ENCODE measurements at regions not wholly inside any gene's neighbourhood (a gene's known extent, or its start where the extent isn't known, plus 50 kb on each side); places are given as distances from the start of the nearest gene placed in this dataset.

DNA sequence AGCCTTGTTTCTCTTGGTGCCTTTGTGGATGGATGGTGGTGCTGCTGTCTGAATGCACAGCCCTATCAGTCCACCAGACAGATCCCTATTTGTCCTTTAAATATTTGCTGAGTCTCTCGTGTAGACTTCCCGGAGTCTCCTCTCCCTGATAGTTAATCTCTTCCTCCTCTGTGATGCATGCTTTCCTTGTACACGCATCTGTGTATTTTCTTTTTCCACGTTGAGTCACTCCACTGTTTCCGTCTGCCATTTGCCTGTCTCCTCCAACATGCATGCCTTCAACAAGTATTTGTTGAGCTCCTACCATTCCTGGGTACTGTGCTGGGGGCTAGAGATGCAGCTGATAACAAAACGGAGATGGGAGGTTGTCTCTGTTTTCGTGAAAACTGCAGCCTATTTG is 282.6 kb downstream of the HAPSTR1 start:
- DNase-seq (ENCODE audit: low read depth) = no peak

DNA sequence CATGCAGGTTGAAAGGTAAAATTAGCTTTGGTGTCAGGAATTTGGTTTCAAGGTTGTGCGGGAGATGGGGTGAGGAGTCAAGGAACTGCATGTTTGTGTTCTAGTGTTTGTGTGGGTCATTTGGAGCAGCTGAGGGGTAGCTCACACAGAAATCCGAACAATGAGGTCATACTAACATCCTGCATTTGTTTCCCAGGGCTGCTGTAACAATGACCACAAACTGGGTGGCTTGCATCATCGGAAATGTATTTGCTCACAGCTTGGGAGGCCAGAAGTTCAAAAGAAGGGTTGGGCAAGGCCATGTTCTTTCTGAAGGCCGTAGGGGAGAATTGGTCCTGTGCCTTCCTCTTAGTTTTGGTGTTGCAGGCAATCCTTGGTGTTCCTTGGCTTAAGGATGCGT is 287.4 kb downstream of the HAPSTR1 start:
- DNase-seq (ENCODE audit: low read depth) = no peak

DNA sequence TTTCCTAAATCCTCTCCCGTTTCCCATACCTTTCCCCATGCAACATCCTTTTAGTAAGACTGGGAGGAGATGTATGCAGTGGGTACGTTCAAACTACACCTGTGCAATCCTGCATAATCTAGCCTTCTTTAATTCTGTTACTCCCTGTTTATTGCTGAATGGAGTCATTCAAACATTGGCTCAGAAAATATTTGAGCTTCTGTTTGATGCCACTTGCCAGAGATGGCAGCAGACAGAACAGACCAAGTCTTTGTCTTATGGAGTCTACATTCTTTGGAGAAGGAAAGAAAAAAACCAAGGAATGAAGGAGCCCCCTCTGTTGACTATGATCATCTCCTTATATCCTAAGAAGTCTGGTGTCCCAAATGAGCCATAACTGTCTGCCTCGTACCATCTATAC is 288.8 kb downstream of the HAPSTR1 start:
- no peak for DNase-seq (ENCODE audit: low read depth)

GRCh38 chr16:9381399-9381798 is 290.0 kb downstream of the HAPSTR1 start:
- DNase-seq (ENCODE audit: low read depth) = no peak

DNA sequence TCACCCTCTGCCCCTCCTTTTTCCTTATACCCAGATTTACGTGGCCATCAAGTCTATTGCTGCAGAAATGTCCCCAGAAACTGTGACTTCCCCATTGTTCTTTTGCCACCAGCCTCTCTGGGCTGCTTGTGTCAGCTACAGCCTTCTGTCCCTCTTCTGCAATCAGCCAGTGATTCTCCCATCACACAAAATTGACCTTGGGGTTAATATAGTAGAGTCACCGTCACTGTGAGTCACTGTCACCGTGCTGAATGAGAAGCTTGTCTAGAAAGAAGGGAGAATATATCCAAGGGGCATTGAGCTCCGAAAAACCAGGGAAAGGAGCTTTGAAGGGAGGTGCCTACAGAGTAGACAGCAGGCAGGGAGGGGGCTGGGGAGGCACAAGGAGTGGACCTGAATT is 290.5 kb downstream of the HAPSTR1 start:
- no peak for DNase-seq (ENCODE audit: low read depth)

GRCh38 chr16:9383281-9383680 is 291.8 kb downstream of the HAPSTR1 start:
- DNase-seq (ENCODE audit: low read depth) = no peak

- DNase-seq (ENCODE audit: low read depth) = no peak
Observed at GRCh38 chr16:9384141-9384540, 292.7 kb downstream of the HAPSTR1 start.

DNA sequence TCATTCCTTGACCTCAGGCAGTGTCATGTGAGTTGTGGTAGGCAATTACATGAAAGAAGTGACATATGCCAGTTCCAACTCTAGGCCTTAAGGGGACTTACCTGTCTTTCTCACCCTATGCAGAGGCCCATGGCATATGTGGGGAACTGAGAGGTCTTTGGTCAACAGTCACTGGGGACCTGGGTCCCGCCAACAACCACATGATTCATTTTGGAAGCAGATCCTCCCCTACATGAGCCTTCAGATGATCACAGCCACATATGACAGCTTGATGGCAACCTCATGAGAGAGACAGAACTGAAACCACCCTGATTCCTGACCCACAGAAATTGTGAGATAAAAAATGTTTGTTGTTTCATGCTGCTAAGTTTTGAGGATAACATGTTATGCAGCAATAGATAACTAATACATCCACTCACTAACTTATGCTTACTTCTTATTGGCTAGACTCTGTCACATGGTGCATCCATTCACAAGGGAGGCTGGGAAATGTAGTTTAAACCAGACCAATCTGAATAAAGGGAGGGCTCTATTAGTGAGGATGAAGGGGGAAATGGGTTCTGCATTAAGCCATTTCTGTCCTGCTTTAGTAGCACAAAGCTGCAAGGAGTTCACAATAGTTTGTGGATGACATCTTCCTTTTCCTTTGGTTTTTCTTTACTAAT is 298.2 kb downstream of the HAPSTR1 start:
- DNase-seq (ENCODE audit: low read depth) = no peak

- no peak for DNase-seq (ENCODE audit: low read depth)
Observed at GRCh38 chr16:9392956-9393355, 301.5 kb downstream of the HAPSTR1 start.

DNA sequence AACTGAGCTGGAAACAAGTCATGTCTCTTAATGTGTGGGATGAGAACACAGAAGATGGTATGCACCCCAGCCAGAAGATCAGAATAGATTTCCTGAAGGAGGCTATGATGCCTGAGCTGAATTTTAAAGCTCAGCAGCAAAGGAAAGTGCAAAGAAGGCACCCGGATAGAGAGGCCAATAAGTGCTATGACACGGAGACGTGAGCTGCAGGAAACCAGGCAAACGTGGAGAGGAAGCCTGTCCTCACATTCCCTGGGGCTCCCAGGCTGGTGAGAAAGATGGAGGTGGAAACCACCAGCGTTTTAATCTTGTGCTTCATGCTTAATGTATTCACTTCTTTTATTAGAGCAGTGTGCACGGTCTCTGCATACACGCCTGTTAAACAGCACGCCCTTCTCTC is 302.1 kb downstream of the HAPSTR1 start:
- DNase-seq (ENCODE audit: low read depth) = no peak

- no peak for DNase-seq (ENCODE audit: low read depth)
Observed at GRCh38 chr16:9395958-9396359, 304.5 kb downstream of the HAPSTR1 start.

- no peak for DNase-seq (ENCODE audit: low read depth)
Observed at GRCh38 chr16:9399573-9399972, 308.1 kb downstream of the HAPSTR1 start.

DNA sequence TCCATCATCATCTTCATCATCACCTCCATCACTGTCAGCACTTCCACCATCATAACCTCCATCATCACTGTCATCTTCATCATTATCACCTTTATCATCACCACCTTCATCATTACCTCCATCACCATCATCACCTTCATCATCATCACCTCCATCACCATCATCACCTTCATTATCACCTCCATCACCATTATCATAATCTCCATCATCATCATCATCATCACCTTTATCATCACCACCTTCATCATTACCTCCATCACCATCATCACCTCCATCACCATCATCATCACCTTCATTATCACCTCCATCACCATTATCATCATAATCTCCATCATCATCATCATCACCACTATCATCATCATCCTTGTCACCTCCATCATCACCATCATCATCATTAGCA is 309.7 kb downstream of the HAPSTR1 start:
- no peak for DNase-seq (ENCODE audit: low read depth)

GRCh38 chr16:9402293-9402860 is 310.9 kb downstream of the HAPSTR1 start:
- DNase-seq (ENCODE audit: low read depth) = no peak

GRCh38 chr16:9404811-9405210 is 313.4 kb downstream of the HAPSTR1 start:
- DNase-seq (ENCODE audit: low read depth) = no peak

DNA sequence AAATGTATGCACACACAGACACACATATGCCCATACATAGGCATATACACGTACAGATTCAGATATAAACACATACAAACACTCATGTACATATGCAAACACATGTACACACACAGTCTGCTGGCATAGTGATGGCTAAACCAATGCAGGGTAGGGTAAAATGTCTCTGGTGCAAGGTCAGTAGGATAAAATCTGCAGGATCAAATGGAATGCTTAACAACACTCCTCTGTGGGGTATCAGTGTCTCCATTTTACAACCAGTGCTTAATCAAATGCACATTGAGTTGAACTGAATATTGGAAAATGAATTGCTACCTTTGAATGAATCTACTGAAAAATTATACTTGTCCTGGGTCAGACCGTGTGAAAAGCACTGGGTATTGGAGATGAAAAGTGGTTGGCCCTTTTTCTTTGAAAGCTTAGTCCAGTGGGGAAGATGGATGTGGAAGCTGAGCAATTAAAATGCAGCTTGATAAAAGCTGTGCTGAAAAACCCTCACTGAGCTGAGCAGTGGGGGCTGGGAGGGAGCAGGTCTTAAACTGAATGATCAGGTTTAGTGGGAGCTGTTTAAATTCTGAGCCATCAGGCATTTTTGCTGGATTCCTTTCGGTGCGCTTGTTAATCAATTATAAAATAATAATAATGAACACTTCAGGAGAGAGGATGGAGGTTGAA is 314.7 kb downstream of the HAPSTR1 start:
- DNase-seq (ENCODE audit: low read depth) = no peak

DNA sequence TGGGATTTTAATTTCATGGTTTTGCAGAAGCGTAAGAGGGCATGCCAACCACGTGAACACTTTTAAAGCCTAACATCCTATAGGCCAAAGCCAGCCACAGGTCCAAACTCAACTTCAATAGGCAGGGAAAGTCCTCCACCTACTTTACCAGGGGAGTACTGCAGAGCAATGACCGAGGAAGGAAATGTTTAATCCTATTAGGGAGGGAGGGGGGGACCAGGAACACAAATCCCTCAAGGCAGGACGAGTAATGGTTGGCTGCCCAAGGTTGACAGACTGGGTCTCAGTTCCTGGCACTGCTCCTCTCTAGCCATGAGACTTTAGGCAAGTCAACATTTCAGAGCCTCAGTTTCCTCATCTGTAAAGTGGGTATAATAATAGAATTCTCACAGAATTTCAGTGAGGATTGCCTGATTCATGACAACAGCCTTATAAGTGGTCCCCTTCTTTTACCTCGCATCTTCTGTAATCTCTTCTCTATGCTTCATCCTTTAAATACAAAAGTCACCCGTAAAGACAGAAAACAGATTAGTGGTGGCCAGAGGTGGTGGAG is 315.8 kb downstream of the HAPSTR1 start:
- no peak for DNase-seq (ENCODE audit: low read depth)

DNA sequence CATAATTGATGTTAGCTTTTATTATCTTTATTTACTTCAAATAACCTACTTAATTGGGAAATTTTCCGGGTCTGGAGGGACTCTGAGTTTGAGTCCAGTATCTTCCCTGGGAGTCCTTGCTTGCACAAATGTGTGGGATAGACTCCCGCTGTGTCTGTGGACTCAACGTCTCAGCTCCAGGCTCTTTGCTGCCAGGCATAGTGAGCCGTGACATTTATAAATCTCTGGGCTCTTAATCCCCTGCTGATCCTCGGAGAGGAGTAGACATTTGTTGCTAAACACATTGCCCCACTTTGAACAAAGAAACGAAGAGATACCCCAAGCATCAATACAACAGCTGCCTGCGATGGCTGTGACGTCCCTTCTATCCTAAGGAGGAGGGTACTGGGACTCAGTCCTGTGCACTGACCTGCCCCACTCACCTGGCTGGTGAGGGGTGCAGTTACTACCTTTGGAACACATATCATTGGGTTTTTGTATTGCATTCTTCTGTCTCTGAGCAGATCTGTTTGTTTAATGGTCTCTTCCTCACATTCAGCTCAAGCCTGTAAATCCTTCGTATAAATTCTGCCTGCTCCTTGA is 316.9 kb downstream of the HAPSTR1 start:
- DNase-seq (ENCODE audit: low read depth) = no peak

DNA sequence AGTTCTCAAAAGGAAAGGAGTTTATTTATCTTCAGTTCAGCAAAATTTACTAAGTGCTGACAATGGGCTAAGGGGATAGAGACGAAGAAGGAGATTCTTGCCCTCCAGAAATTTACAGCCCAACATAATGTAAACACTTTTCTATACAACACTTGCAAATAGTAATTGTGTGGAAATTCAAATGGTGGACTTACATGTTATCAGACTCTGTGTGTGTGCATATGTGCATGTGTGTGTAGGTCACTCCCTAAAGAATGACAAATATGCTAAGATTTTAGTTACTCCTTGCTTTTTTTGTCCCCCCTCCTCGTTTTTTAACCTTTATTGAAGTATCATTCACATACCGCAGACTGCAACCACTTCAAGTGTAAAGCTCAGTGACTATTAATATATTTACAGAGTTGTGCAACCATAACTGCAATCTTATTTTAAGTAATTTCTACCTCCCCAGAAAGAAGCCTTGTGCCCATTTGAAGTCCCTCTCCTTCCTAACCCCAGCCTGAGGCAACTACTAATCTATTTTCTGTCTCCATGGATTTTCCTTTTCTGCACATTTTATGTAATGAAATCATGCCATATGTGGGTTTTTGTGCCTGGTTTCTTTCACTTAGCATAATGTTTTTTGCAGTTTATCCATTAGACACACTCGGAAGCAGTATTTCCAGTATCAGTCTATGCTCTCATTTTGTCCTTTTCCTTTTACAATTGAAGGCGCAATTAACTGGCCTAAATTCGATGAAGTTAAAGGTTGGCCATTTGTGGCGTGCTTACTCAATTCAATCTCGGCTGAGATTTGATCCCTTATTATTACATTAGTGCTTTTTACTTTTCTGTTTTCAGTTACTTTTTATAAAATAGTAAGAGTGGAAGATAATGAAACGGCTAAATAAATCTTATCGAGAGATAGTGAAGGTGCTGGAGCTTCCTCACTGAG is 318.4 kb downstream of the HAPSTR1 start:
- DNase-seq (ENCODE audit: low read depth) = no peak

DNA sequence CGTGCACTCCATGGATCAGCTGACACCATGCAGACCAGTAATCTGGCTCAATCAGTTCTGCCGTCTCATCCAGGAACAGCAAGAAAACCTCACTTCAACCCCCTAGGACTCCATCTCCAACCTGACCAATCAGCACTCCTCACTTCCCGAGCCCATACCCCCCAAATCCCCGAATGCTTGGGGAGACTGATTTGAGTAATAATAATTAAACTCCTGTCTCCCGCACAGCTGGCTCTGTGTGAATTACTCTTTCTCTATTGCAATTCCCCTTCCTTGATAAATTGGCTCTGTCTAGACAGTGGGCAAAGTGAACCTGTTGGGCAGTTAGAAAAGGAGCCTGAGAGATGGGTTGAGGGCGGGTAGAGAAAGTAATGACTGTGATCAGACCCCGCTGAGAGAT is 320.0 kb downstream of the HAPSTR1 start:
- no peak for DNase-seq (ENCODE audit: low read depth)

DNA sequence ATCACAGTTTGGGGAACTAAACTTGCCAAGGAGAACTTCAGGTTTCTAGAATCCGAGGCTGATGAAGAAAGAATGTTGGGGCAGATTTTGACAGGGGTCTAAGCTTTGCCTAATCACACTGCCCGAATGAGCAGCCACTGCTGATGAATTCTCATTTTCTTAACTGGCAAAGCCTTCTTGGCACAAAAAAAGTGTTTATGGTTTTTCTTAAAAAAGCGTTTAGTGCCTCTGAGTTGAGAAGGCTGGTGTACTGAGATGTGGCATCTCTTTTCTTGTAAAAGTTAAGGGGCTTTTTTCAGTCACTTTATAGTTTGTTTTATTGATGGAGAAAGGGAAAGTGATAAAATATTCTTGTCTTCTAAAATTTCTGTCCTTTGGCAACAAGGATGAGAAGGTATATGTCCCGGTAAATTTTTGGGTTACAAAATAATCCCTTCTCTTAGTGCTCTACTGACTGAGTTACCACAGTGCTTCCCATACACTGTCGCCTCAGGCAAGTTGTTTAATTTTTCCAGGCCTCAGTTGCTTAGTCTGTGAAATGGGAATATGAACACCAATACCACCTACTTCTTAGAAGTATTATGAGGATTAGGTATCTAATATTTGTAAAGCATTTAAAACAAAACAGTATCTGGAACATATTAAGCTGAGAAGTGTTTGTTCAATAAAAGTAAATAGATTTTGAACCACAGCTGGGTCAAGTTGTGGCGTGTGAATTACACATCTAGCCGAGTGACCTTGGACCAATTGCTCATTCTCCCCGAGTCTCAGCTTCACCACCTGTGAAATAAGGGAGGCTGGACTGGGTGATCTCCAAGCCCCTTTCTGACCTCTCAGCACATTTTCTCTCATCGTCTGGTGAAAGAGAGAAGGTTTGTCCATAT is 320.8 kb downstream of the HAPSTR1 start:
- no peak for DNase-seq (ENCODE audit: low read depth)

Measured in non-pigmented ciliary epithelial cell (primary cell).